Peyer's patch (tissue), 4 donors: ENCODE measurements at regions not wholly inside any gene's neighbourhood (a gene's known extent, or its start where the extent isn't known, plus 50 kb on each side); places are given as distances from the start of the nearest gene placed in this dataset.

ENCODE experiments used
- CTCF ChIP-seq, 6 experiments: fragments of 450-650 bp in 4 of 6; fragments of 200-600 bp in 2 of 6; sonication (generic) in 1 of 6; IDR thresholded peaks; one replicate each; pipeline ENCODE4 v1.5.1; 2017 to 2019; ENCODE audit warnings: antibody characterized with exemption in 6 of 6, mild to moderate bottlenecking in 3 of 6, moderate library complexity in 1 of 6
- POLR2A ChIP-seq, 2 donors: fragments of 450-650 bp; IDR thresholded peaks; one replicate each; pipeline ENCODE4 v1.5.1; 2017; ENCODE audit warnings: antibody characterized with exemption in 2 of 2, mild to moderate bottlenecking in 2 of 2, moderate library complexity in 2 of 2

- TF ChIP-seq CTCF (IDR thresholded peaks at IDR 0.05) (no peak), POLR2A (IDR thresholded peaks at IDR 0.05) (no peak)
Observed at GRCh38 chr17:73887739-73888138, 243.5 kb upstream of the SDK2 start.
